AG09309 (cell line): ENCODE measurements at regions not wholly inside any gene's neighbourhood (a gene's known extent, or its start where the extent isn't known, plus 50 kb on each side); places are given as distances from the start of the nearest gene placed in this dataset.

ENCODE experiments used
- DNase-seq: peaks from one replicate; pipeline ENCODE4 v3.0.0-alpha.2; 2010; ENCODE audit warnings: low read depth
- H3K4me3 ChIP-seq: 2 replicates; pipeline ENCODE4 v1.5.1; 2011; ENCODE audit warnings: mild to moderate bottlenecking, low read depth, low read length, moderate library complexity; ENCODE audit not compliant: control insufficient read depth
- CTCF ChIP-seq: IDR thresholded peaks from 2 replicates; pipeline ENCODE4 v1.5.1; 2011; ENCODE audit warnings: mild to moderate bottlenecking, low read depth, low read length, inconsistent platforms; ENCODE audit not compliant: insufficient read depth, control insufficient read depth; ENCODE audit errors: missing control alignments

GRCh38 chr3:95280711-95281352 is 1218.0 kb downstream of the NSUN3 start:
- no peak for TF ChIP-seq CTCF
- no peak for DNase-seq
- no peak overlapping the region for H3K4me3 ChIP-seq

GRCh38 chr3:95289295-95289694 is 1226.4 kb downstream of the NSUN3 start:
- no peak overlapping the region for H3K4me3 ChIP-seq
- no peak for DNase-seq
- TF ChIP-seq CTCF = no peak

- TF ChIP-seq CTCF = no peak
- no peak for DNase-seq
Observed at GRCh38 chr3:95297581-95297980, 1234.7 kb downstream of the NSUN3 start.

GRCh38 chr3:95302044-95302443 is 1239.2 kb downstream of the NSUN3 start:
- H3K4me3 ChIP-seq = no peak overlapping the region
- no peak for TF ChIP-seq CTCF
- no peak for DNase-seq

More at GRCh38 chr3:95297581-95297980, 1234.7 kb downstream of the NSUN3 start:
- H3K4me3 ChIP-seq = no peak overlapping the region

- no peak for TF ChIP-seq CTCF
- H3K4me3 ChIP-seq = no peak overlapping the region
- no peak for DNase-seq
Observed at GRCh38 chr3:95310560-95310959, 1247.7 kb downstream of the NSUN3 start.

- TF ChIP-seq CTCF = no peak
- no peak for DNase-seq
- H3K4me3 ChIP-seq = no peak overlapping the region
Observed at GRCh38 chr3:95311272-95311671, 1248.4 kb downstream of the NSUN3 start.
